ENCODE measurements at regions not wholly inside any gene's neighbourhood (a gene's known extent, or its start where the extent isn't known, plus 50 kb on each side); places are given as distances from the start of the nearest gene placed in this dataset.

DNA sequence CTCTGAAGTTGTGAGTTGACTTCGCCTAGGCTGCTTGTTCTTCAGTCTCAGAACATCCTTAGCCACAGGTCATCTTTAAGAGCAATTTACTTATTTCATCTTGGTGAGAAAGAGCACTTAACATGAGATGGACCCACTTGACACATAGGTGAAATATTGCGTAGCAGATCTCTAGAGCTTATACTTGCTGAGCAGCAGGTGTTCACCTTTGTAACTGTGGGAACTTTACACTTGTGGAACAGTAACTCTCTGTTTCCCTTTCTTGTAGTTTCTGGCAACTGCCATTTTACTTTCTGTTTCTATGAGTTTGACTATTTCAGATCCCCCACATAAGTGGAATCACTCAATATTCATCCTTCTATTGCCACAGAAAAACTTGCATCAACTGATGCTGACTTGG is 95.7 kb downstream of the SLC10A2 start:
- TF ChIP-seq TAF1 (IDR thresholded peaks at IDR 0.05; ENCODE audit: borderline replicate concordance, low read depth, low read length) (no peak), POLR2AphosphoS5 (IDR thresholded peaks at IDR 0.05; ENCODE audit: low read depth, low read length) (no peak), POLR2A (IDR thresholded peaks at IDR 0.05; ENCODE audit: low read depth, low read length) (no peak)

All from GM12892 (cell line).